COLO668 (cell line): ENCODE measurements at regions not wholly inside any gene's neighbourhood (a gene's known extent, or its start where the extent isn't known, plus 50 kb on each side); places are given as distances from the start of the nearest gene placed in this dataset.
"Not testable (repeated sequence)": the region's sequence is repeated elsewhere in the genome, so short reads cannot be mapped to it uniquely, and the experiment has no call there.

Source experiments
- DNase-seq: peaks from one replicate; lab custom pipeline; 2025; ENCODE audit not compliant: unreplicated experiment; lab: John Stamatoyannopoulos, UW

DNA sequence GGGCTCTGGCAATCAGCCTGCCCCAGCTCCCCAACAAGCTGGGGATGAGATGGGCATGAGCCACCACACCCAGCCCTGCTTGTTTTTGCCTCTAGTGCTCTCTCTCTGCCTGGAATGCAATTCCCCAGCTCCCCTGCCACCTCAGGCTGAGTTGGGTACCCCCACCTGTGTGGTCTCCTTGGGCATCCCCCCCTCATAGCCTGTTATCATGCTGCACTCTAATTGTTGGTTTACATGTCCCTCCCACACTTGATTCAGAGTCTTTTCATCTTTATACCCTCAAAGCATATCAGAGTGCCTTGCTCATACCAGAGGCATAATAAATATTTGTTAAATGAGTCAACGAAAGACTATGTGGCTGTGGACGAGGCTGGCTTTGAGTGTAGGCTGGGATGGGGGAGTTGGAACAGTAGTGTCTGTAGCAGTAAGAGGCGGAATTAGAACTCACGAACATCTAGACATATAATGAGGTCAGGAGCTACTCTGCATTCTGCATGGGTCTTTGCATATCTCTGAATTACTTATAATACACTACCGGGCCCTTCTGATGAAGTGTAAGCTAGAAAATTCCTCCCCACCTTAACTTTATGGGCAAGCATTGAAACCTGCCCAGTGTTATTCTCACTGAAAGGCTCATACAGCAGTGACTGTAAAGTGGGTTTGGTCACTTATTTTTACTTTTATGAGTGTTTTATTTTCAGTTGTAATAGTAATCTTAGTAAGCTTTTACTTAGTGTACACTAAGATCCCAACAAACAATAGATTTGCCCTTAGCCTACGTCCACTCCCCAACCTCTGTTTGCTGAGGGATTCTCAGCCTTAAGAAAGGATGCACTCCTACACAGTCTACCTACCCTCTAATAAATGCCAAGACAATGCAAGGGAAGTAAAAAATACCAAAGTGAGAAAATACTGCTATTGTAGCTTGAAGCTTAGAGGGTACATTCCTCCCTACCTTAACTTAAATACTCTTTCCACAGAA lies 58.7 kb downstream of the EDN1 start:
- no peak for DNase-seq

DNA sequence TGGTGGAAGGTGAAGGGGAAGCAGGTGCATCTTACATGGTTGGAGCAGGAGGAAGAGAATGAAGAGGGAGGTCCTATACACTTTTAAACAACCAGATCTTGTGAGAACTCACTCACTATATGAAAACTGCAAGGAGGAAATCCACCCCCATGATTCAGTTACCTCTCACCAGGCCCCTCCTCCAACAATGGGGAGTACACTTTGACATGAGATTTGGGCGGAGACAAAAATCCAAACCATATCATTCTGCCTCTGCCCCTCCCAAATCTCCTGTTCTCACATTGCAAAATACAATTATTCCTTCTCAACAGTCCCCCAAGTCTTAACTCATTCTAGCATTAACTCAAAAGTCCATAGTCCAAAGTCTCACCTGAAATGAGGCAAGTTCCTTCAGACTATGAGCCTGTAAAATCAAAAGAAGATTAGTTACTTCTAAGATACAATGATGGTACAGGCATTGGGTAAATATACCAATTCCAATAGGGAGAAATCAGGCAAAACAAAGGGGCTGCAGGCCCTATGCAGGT lies 60.5 kb downstream of the EDN1 start:
- no peak for DNase-seq

DNA sequence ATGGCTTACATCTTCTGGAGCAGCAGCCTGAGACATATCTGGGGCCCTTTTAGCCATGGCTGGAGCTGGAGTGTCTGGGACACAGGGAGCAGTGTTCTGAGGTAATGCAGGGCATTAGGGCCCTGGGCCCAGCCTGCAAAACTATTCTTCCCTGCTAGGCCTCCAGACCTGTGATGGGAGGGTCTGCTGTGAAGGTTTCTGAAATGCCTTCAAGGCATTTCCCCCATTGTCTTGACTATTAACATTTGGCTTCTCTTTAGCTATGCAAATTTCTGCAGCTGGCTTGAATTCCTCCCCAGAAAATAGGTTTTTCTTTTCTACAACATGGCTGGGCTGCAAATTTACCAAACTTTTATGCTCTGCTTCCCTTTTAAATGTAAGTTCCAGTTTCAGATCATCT lies 61.5 kb downstream of the EDN1 start:
- no peak for DNase-seq

DNA sequence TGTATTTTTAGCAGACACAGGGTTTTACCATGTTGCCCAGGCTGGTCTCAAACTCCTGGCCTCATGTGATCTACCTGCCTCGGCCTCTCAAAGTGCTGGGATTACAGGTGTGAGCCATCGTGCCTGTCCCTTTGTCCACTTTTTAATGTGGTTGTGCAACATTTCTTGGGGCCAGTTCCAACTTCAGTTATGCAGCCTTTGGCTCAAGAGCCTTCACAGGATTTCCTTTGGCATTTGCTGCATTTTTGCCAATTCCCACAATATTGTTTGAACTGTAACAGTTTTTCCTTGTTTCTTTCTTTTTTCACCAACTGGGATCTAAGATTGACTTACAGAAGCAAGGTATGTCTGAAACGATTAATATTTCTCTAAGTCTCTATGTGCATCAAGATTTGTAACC lies 63.6 kb downstream of the EDN1 start:
- DNase-seq = no peak

DNA sequence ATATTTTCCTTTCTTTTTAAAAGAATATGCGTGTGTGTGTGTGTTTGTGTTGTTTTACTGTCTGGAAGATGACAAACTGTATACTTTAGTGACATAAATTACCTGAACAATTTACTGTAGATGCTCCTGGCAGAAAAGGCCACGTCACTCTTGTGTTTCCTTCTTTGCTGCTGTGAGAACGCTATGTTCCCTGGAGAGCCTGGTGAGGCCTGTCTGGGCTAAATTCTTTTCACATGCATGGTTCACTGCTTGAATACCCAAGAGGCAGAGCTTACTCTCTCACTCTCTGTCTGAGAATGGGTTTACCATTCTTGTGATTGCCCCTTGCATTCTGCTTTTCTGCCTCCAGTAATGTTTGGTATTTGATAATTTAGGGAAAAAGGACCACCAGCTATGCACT lies 64.3 kb downstream of the EDN1 start:
- no peak for DNase-seq

DNA sequence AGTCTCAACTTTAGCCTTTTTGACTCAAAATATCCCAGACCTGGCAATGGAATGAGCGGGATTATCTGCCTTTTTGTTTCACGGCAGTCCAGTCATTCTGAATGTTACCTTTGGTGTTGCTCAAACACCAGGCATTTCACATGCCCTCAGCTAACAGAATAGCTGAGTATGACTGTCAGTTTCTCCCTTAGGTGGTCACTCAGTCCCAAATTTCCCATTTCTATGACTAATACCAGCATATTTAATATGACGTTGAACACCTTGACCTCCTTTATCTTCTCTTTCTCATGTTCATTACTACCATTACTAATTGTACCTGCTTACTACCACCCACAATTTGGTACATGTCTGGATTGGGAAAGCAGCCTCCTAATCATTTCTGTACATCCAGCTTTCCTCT lies 65.2 kb downstream of the EDN1 start:
- no peak for DNase-seq

DNA sequence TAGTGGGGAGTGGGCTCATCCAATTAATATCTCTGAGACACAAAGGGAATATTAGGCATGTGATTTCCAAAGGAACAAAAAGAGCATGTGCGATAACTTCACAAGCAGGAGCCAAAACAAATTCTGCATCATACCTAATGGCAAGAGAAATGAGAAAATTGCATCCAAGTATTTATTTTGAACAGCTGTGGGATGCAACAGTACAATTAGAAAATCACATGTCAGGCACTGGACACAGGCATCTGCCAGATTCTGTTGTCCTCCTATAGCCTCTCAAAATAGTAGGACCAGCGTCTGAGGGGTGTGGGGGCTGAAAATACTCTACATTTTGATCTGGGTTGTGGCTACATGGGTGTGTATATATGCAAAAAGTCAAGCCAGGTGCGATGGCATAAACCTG lies 66.3 kb downstream of the EDN1 start:
- DNase-seq = no peak

DNA sequence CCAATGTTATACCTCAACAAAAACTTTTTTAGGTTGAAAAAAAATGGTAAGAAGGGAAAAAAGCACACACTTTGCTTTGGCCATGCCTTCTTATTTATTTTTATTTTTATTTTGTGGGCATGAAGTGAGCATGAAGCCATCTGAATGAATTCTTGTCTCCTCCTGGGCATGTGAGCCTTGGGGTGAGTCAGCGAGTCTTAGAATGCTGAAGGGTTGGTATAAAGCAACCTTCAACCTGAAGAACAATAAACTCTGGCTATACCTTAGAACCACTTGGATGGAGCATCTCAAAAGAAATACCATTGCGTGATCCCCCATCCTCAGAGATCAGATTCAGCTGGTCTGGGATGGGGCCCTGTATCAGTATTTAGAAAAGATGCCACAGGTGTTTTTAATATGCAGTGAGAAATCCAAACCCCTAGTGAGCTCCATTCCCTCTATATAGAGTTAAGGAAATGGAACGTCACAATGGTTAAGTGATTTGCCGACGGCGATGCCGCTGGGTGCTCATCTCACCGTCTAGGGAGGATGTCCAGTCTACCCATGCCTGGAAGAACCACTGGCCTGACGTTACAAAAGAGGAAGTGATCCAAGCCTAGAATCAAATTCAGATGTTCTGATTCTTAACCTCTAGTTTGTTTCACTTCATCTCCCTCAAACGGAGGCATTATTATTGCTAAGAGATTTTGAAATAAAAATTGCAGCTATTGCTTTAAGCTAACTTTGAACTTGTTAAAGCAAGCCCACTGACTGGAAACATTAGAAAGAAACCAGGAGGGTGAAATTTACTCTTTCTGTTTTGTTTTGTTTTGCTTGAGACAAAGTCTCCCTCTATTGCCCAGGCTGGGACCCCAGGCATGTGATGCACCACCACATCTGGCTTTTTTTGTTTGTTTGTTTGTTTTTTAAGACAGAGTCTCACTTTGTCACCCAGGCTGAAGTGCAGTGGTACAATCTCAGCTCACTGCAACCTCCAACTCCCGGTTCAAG lies 67.1 kb downstream of the EDN1 start:
- no peak for DNase-seq

DNA sequence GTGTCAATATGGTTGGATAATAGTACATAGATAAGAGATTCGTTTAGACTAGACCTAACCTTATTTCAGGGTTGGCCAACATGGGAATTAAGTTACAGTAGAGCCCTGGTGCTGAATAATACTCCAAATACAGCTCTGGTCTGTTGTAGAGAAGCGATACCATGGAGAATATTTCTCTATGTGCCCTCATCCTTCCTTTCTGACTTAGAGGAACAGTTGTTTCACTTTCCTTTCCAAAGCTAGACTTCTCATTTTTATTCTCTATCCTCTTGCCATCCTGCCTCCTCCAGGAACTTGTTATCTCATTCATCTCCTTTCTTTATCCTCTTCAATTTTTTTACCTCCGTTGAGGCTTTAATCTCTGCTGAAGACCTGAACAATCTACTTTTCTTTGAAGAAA lies 68.9 kb downstream of the EDN1 start:
- no peak for DNase-seq

DNA sequence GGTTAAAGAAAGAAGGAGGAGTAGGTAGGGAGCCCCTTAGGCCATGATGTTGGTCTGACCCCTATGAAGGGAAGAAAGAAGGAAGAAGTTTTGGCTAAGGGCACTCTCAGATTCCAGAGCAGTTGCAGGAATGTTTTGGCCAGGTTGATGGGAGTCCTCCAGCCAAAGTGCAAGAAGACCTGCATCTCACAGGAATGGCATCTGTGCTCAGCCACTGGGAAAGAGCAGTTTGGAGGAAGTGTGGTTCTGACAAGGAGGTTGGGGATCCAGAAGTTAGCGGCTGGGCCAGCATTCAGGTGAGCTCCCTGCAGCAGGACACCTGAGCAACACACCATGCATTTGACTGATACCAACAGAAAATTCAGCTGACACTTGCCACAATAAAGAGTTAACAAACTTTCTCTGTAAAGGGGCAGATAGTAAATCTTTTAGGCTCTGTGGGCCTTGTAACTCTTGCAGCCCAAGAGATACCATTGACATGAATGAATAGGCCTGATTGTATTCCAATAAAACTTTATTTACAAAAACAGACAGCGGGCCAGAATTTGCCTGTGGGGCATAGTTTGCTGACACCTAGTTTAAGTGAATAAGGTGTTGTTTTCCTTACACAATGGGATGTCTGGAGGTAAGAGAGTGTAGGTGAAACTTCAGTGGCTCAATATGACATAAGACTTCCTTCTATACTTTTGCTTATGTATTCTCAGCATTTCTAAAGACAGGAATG lies 71.0 kb downstream of the EDN1 start:
- DNase-seq = no peak

DNA sequence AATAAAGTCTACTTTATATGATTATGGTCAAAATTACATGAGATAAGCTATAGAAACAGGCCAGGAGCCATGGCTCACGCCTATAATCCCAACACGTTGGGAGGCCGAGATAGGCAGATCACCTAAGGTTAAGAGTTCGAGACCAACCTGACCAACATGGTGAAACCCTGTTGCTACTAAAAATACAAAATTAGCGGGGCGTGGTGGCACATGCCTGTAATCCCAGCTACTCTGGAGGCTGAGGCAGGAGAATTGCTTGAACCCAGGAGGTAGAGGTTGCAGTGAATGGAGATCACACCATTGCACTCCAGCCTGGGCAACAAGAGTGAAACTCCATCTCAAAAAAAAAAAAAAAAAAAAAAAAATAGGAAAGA lies 73.1 kb downstream of the EDN1 start:
- not testable (repeated sequence) for DNase-seq

DNA sequence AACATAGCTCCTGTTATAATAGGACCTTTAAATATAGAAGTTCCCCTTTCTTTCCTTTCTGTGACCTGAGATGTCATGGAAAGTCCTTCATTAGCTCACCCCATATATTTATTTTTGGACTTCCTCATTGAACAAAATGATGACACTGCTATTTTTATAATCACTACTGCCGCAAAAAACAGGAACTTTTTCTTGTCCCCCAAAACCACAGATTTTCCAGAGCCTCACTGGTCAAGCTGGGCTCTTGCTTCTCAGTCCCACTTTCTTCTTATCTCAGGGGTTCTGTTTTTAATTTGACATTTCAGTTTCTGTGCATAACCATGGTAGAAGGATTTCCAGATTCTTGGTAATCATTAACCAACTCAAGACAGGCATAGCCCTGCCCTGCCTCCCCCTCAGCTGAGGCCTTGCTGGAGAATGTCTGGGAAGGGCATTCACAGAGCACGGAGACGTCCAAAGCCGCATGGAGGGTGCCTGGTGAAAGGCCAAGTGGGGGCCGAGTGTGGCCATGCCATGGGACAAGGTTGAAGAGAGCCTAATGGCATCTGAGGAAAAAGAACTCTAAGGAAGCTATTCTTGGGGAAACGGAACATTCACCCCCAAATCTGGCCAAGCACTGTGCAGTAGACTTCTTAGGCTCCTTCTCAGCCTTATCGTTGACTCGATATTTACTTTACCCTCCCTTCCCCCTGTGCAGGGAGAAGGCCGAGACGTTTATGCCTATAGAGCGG lies 73.7 kb downstream of the EDN1 start:
- no peak for DNase-seq

DNA sequence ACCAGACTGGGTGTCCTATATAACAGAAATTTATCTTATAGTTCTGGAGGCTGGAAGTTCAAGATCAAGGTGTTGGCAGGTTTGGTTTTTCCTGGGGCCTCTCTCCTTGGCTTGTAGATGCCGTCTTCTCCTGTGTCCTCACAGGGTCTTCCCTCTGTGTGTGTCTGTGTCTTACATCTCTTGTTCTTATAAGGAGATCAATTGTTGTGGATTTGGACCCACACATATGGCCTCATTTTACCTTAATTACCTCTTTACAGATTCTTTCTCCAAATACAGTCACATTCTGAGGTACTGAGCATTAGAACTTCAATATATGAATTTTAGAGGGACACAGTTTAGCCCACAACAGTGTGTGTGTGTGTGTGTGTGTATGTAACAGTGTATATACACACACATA lies 74.5 kb downstream of the EDN1 start:
- DNase-seq = no peak

DNA sequence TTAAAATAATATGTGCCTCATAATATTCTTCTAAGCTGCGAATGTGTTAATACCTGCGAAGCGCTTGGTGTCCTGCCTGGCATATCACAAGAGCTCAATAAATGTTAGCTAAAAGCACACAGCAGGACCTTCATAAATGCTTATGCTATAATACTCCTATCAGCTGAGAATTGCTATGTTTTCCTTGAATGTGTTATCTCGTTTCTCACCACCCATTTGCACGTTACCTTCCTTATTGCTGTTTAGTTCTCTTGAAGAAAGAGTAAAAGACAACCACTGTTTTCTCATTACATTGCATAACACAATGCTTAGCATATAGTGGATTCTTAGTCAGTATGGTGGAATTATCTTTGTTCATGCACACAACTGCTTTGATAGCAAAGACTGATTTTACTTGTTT lies 76.6 kb downstream of the EDN1 start:
- no peak for DNase-seq

DNA sequence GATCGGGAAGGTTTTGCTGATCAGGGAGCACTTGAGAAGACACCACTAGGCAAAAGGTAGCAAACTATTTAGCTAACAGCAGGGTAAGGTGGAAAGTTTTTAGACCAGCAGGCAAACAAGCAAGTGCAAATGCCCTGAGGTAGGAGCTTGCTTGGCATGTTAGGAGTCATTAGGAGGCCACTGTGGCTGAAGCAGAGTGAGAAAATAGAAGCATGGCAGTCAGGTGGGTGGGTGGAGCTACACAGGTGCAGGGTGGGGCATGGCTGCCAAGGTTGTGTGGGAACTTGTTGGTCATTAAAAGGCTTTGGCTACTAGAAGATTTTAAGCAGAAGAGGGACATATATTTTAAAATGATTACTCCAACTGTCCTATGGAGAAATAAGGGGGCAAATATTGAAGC lies 77.3 kb downstream of the EDN1 start:
- DNase-seq = no peak

DNA sequence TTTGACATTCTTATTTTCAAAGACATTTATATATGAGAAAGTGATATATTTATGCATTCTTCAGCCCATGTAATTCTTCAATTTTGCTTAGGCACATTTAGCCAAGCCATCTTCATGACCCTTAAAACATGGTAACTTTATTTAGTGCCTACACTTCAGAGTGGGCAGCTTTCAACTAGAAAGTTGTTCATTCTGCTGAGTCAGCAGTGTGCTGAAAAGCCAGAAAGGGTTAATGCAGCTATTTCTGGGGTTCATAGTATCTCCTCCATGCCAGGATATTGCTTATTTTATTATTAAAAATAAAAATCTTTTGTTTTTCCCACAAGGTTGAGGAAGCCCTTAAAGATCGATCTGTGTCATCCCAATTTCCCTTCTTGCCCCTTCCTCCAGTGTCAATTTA lies 79.2 kb downstream of the EDN1 start:
- no peak for DNase-seq

DNA sequence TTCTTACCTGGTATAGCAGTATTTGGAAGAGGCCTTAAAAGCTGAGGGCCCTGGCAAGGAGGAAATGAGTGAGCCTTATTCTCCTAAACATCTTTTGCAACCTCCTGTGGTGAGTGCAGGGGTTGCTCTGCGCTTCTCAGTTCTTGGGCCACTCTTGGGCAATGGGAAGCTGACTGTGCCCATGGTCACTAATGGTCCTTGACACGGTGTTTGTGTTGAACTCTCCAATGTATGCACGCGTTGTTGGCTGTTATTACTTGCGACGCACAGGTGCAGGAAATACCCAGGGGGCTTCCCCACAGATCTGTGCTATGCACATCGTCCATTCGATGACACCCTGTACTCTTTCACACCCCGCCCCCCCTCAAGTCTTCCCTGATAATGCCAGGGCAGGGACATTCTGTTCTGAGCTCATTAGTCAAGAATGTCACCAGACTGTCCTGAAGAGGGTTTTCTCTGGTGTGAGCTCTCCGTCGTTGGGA lies 79.7 kb downstream of the EDN1 start:
- no peak for DNase-seq

DNA sequence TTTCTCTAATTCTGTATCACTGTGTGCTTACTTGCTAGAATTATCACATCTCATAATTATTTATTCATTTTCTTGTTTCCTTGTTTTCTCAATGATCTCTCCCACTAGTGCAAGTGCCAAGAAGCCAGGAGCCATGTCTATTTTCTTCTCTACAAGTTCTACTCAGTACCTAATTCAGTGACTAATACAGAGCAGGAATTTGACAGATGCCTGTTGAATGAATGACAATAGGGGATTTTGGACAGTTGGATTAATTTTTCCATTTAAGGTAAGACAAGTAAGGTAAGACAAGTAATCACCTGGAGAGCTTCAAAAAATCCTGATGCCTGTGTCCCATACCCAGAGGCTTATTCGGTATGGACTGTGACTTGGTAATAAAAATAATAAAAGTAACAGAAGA lies 81.0 kb downstream of the EDN1 start:
- DNase-seq = no peak

DNA sequence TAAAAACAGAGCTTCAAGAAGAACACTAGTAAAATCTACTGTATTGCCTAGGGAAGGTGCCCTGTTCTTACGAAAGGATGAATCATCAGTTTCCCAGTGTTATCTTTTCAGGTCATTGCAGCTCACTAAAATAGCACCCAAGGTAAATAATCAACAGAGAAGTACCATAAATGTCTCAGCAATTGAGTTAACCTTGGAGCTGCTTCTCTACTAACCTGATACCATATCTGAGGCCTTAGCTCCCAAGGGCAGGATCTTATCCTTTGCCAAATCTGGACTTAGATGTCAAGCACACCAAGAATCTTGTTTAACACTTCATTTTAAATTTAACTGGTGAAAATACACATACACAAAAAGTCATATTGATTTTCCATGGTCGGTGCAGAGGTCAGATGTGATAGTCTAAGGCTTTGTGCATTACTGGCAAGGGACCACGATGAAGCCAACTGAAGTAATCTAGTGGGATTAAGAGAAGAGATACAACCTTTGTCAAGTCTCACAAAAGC lies 81.5 kb downstream of the EDN1 start:
- no peak for DNase-seq

DNA sequence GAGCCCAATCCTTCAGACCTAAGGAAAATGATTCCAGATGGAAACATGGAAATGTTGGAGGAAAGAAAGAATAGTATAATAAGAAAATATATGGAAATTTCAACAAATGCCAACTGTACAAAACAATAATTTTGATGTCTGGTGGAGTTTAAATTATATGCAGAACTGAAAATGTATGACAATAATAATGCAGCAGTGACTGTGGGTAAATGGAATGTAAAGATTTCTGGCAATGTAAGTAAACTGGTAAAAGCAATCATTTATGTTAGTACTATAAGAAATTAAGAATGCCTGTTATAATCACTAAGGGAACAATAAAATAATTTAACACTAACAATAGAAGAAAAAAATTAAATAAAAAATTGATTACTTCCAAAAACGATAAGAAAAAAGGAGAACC lies 89.0 kb downstream of the EDN1 start:
- DNase-seq = no peak
